ENCODE measurements at regions not wholly inside any gene's neighbourhood (a gene's known extent, or its start where the extent isn't known, plus 50 kb on each side); places are given as distances from the start of the nearest gene placed in this dataset.

DNA sequence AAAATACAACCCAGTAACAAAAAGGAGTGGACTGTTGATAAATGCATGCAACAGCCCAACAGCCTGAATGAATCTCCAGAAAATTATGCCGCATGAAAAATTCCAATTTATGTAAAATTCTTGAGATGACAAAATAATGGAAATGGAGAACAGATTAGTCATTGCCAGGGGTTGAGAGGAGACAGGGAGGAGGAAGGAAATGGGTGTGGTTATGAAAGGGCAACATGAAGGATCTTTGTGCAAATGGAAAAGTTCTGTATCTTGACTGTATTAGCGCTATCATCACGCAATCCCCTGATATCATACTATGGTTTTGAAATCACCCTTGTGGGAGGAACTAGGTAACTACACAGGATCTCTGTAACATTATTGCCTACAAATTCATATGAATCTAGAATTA lies 1058.3 kb upstream of the RBFOX1 start:
- TF ChIP-seq, protein P1, sequence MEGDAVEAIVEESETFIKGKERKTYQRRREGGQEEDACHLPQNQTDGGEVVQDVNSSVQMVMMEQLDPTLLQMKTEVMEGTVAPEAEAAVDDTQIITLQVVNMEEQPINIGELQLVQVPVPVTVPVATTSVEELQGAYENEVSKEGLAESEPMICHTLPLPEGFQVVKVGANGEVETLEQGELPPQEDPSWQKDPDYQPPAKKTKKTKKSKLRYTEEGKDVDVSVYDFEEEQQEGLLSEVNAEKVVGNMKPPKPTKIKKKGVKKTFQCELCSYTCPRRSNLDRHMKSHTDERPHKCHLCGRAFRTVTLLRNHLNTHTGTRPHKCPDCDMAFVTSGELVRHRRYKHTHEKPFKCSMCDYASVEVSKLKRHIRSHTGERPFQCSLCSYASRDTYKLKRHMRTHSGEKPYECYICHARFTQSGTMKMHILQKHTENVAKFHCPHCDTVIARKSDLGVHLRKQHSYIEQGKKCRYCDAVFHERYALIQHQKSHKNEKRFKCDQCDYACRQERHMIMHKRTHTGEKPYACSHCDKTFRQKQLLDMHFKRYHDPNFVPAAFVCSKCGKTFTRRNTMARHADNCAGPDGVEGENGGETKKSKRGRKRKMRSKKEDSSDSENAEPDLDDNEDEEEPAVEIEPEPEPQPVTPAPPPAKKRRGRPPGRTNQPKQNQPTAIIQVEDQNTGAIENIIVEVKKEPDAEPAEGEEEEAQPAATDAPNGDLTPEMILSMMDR (IDR thresholded peaks at IDR 0.05; ENCODE audit: extremely low read depth in 1 of 2, insufficient read depth in 1 of 2, low read depth in 1 of 2, low read length in 2 of 2): no peak
- no peak for TF ChIP-seq POLR2AphosphoS5 (IDR thresholded peaks at IDR 0.05; ENCODE audit: insufficient read depth, low read depth, low read length)
- TF ChIP-seq POLR2A (IDR thresholded peaks at IDR 0.05; ENCODE audit: low read depth, low read length): no peak
- no peak for TF ChIP-seq EZH2 (IDR thresholded peaks at IDR 0.05; ENCODE audit: borderline replicate concordance, low read depth, low read length, severe bottlenecking)
- TF ChIP-seq, protein P2, sequence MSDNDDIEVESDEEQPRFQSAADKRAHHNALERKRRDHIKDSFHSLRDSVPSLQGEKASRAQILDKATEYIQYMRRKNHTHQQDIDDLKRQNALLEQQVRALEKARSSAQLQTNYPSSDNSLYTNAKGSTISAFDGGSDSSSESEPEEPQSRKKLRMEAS (IDR thresholded peaks at IDR 0.05; ENCODE audit: insufficient read depth, insufficient read length): no peak
- no peak for TF ChIP-seq JUN (IDR thresholded peaks at IDR 0.05; ENCODE audit: borderline replicate concordance, insufficient read depth, insufficient read length, low read depth)
- TF ChIP-seq FOS (IDR thresholded peaks at IDR 0.05; ENCODE audit: borderline replicate concordance, insufficient read depth, low read length): no peak
